SK-N-SH treated with all-trans-retinoic acid at 6 μM for 48 hours (cell line): ENCODE measurements at regions not wholly inside any gene's neighbourhood (a gene's known extent, or its start where the extent isn't known, plus 50 kb on each side); places are given as distances from the start of the nearest gene placed in this dataset.

Source experiments
- BACH2 ChIP-seq: fragments of 250-450 bp; sonication (Bioruptor Pico); IDR thresholded peaks from 2 replicates; pipeline ENCODE4 v1.9.0; 2021; ENCODE audit warnings: mild to moderate bottlenecking, borderline replicate concordance
- TCF4 ChIP-seq: fragments of 250-450 bp; sonication (Bioruptor Pico); IDR thresholded peaks from 2 replicates; pipeline ENCODE4 v1.8.0; 2021; ENCODE audit warnings: mild to moderate bottlenecking, moderate library complexity, borderline replicate concordance
- ZNF8 ChIP-seq: fragments of 450-650 bp; formaldehyde crosslinking; IDR thresholded peaks from 2 replicates; pipeline ENCODE4 v1.5.0; 2020; ENCODE audit warnings: mild to moderate bottlenecking, moderate library complexity
- TF ChIP-seq, protein P1 (sequence below): fragments of 250-450 bp; sonication (Bioruptor Pico); IDR thresholded peaks from 2 replicates; pipeline ENCODE4 v1.8.0; 2020; ENCODE audit warnings: mild to moderate bottlenecking, moderate library complexity, borderline replicate concordance

DNA sequence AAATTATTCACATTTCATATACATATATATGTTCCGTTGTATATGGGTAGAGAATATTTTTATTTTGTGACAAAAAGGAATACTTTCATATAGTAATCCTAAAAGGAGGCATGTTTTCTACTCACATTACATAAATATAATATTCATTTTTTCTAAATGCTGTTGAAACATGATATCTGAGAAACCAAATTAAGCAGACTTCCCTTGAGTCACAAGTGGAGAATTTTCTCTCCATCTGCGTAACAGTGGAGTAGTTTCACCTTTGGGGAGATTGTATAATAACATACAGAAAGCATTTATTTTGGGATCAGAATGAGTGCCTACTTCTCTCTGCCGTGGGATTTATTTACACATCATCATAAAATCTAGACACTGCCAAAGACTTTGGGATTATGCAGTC, 849.8 kb downstream of the NSUN3 start:
- no peak for TF ChIP-seq BACH2 (CRISPR knock-in tag)
- no peak for TF ChIP-seq ZNF8 (CRISPR knock-in tag)
- no peak for TF ChIP-seq TCF4 (CRISPR knock-in tag)
- TF ChIP-seq, protein P1, sequence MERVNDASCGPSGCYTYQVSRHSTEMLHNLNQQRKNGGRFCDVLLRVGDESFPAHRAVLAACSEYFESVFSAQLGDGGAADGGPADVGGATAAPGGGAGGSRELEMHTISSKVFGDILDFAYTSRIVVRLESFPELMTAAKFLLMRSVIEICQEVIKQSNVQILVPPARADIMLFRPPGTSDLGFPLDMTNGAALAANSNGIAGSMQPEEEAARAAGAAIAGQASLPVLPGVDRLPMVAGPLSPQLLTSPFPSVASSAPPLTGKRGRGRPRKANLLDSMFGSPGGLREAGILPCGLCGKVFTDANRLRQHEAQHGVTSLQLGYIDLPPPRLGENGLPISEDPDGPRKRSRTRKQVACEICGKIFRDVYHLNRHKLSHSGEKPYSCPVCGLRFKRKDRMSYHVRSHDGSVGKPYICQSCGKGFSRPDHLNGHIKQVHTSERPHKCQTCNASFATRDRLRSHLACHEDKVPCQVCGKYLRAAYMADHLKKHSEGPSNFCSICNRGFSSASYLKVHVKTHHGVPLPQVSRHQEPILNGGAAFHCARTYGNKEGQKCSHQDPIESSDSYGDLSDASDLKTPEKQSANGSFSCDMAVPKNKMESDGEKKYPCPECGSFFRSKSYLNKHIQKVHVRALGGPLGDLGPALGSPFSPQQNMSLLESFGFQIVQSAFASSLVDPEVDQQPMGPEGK (CRISPR knock-in tag), result no peak
